NCI-H774 (cell line): ENCODE measurements at regions not wholly inside any gene's neighbourhood (a gene's known extent, or its start where the extent isn't known, plus 50 kb on each side); places are given as distances from the start of the nearest gene placed in this dataset.

ENCODE experiments used
- DNase-seq: peaks from one replicate; lab custom pipeline; 2025; lab: John Stamatoyannopoulos, UW

GRCh38 chr4:54915276-54915675, 210.1 kb downstream of the KDR start:
- DNase-seq: no peak

DNA sequence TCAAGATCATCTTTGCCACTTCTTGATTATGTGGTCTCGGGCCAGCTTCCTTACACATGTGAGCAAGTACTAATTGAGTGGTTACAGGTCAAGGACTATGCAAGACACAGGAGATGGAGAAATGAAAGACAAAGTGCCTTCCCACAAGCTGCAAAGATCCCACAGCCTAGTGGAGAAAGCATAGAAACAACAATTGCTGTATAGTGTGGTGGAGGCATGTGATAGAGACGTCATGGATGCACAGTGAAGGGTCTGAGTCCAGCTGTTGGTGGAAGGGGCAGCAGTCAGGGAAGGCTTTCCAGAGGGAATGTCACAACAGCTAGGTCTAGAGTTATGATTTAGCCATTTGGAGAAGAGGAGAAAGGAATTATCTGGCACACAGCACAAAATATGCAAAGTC, 210.6 kb downstream of the KDR start:
- DNase-seq: no peak

DNA sequence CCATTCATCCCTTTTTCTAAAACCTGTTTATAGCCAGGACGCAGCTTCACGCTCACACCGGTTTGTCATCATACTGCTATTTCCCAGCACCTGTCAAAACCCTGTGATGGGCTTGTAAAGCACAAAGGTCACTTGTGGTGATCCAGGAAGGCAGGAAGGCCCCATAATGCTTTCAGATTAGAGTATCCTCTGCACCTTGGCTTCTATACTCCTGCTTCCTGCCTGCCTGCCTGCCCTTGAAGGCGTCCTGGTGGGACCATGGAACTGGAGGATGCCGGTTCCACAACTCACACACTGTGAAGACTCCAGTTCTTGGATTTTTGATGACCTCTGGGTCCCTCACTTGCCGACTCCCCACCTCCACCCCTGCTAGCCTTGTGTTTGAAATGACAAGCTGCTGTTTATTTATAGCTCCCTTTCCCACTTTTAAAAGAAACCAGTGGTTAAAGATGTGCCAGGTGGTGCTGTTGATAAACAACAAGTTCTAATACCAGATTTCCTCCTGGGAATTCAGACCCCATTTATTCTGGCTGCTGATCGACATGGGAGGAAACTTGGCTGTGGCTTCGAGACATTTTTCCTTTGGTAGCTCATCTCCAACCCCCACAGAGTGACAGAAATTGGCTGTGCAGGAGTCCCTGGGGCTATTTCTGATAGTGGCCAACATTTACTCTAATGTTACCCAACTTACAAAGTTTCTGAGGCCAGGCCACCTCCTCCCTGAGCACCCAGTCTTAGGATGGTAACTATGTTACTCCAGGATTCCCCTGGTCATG, 211.5 kb downstream of the KDR start:
- DNase-seq: no peak

GRCh38 chr4:54912155-54912554, 213.2 kb downstream of the KDR start:
- DNase-seq: no peak

DNA sequence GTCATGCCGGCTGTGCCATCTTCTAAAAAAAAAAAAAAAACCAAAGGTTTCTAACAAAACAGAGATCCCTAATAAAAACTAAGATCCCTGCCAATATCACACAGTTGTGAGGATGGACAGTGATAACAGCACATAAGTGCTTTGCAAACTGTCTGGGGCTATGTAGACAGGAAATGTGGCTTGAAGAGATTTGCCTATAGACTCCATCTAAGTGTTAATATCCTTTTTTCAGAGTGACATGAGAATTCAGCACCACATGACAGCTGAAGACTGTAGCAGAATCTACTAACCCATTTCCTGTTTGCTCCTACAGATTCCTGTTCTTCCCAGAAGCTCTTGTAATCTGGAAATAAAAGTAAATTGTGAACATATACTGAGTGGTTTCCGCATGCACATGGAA, 215.4 kb downstream of the KDR start:
- DNase-seq: no peak

DNA sequence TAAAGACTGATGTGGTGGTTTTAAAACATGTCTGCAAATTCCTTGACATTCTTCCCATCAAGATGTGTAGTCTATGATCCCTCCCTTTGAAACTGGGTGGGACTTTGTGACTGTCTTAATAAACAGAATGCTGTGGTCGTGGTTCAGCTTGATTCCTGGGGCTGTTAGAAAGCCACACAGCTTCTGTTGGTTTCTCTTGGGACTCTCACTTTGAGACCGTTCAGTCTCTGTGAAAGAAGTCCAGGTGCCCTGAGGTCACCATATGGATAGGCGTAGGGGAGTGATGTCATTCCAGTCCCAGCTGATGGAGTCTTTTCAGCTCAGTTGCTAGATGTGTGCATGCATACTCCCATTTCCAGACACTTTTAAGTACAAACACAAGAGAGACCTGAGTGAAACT, 216.6 kb downstream of the KDR start:
- no peak for DNase-seq

GRCh38 chr4:54904953-54905352, 220.4 kb downstream of the KDR start:
- no peak for DNase-seq

DNA sequence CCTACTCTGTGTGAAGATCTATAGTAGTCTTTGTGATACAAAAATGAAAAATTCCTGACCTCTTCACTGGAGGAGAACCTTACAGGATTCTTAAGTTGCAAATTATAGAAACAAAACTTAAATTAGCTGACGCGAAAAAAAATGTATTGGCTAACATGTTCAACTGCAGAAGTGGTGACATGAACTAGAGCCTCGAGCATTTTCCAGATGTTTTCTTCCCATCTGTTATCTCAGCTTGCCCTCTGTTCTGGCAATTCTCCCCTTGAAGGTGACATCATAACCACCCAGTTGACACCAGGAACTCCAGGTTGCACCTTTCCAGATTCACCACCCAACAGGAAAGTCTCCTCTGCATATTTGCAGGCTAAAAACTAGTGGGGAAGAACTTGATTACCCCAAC, 222.4 kb downstream of the KDR start:
- no peak for DNase-seq

GRCh38 chr4:54902271-54902670, 223.1 kb downstream of the KDR start:
- DNase-seq: no peak

GRCh38 chr4:54901202-54901601, 224.2 kb downstream of the KDR start:
- DNase-seq: no peak

DNA sequence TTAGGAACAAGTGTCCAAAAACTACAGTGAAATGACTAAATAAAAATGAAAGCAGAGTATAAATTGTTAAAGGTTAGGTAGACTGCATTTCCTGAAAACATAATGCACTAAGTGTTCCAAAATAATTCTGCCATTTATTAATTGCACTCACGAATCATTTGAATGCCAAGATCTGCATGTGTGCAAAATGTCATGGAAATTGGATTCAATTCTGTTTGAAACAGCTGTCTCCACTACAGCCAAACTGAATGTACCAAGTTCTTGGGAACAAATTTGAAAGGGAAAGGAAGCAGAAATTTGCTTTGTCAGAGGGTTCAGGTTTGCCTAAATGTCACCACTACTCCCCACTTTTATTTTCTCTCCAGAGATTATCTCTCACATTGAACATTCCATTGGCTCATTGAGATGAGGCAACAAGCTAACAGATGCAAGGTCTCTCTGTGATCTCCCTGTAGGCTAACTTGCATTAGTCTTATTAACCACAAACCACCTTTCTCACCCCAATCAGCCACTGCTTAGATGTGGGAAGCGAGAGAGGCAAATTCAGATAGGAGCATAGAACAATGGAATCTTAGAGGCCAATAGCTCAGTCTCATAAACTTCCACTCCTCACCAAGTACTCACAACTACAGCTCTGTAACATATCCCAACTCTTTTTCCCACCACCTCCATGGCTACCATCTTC, 226.6 kb downstream of the KDR start:
- DNase-seq: no peak

DNA sequence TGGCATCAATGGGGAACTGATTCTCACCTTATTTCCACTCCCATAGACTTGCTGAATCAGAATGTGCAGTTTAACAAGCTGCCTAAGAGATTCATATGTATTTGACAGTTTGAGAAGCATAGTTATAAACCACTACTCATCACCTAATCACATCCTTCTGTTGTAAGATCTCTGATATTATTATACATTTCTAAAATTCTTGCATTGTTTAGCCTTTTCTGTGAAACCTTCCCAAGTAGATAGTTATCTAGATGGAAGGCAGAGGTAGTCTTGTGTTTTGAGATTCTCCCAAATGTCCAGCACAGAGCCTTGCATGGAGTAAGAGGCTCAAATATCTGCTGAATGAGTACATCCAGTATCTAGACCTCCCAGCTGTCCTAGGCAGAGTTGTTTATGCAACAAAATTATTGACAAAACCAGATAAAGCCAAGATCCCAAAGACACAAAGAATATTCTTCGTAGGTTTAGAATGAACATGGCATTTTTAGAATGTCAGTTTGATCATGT, 227.3 kb downstream of the KDR start:
- no peak for DNase-seq

DNA sequence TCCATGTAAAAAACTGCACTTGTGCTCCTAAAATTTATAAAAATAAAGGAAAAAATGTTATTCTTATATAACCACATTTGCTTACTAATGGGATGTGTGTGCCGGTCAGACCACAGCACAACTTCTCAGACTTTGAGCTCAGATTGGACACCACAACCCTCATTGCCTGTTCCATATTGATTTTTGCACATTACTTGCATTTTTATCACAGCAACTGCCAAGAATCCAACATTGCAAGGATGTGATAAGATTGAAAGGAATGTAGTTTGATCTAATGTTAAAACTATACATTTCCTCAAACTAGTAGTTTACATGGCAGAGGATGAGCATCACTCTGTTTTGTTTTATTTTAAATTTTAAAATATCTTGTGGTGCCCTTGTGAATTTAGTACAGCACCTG, 227.8 kb downstream of the KDR start:
- no peak for DNase-seq

- DNase-seq: no peak
These were observed 224.9 kb downstream of the KIT start for GRCh38 chr4:54882616-54883015.

DNA sequence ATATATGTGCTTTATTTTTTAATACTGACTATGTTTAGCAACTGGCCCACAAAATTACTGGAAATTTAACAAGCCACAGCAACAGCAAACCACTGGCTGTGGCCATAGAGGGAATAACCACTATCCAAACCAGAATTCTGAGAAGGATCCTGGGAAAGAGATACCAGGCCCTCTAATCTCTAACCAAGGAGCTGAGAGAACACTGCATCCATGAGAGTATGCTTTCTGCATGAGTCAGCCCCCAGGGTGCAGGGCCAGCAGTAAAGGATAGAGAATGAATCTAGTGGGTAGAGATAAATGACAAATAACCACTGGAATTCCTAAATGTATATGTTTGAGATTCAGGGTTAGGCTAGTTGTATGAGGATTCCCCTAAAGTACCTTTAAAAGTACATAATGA, 221.8 kb downstream of the KIT start:
- no peak for DNase-seq

- DNase-seq: no peak
These were observed 219.2 kb downstream of the KIT start for GRCh38 chr4:54877006-54877405.

DNA sequence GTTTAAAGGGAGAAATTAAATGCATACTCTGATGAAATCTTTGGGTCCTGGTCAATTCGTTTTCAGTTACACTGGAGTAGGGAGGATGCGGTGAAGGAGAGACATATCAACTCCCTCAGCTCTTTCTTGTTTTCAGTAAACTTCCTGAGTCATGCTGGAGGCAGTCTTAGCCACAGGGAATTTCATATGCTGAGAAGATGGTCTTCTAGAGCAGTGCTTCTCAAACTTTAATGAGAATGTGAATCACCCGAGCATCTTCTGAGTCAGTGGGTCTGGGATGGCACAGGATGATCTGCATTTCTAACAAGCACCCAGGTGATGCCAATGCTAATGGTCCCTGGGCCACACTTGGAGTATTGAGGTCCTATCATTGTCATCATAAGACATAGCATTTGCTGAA, 214.5 kb downstream of the KIT start:
- DNase-seq: no peak

GRCh38 chr4:54863571-54864255, 206.0 kb downstream of the KIT start:
- no peak for DNase-seq

DNA sequence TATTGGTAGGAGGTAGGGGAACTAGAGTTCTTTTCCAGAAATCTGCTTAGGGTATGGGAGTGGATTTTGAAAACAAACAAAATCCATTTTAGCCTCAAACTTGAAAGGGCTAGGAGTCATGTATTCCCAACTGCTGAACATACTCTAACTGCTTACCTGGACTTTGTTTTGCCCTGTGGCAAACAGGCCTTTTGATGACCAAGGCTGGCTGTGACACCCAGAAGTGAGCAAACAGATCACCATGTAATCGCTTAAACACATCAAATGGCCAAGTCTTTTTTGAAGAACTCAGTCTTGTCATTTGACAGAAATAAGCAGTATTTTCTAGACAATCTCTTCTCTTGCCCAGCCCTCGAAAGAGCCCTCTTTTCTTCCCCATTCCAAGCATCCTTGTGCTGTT, 203.4 kb downstream of the KIT start:
- no peak for DNase-seq

GRCh38 chr4:54855191-54855854, 197.6 kb downstream of the KIT start:
- no peak for DNase-seq

GRCh38 chr4:54852602-54853001, 194.8 kb downstream of the KIT start:
- no peak for DNase-seq

GRCh38 chr4:54852054-54852453, 194.3 kb downstream of the KIT start:
- no peak for DNase-seq

GRCh38 chr4:54844911-54845310, 187.2 kb downstream of the KIT start:
- no peak for DNase-seq
